Neural progenitor cell (in vitro differentiated cells): ENCODE measurements at regions not wholly inside any gene's neighbourhood (a gene's known extent, or its start where the extent isn't known, plus 50 kb on each side); places are given as distances from the start of the nearest gene placed in this dataset.

Source experiments
- CTCF ChIP-seq: fragments of 200-600 bp; sonication (generic); IDR thresholded peaks from 2 replicates; pipeline ENCODE4 v1.5.1; 2017; ENCODE audit warnings: antibody characterized with exemption, mild to moderate bottlenecking
- EZH2 ChIP-seq: fragments of 200-600 bp; sonication (generic); IDR thresholded peaks from 2 replicates; pipeline ENCODE4 v1.6.1; 2017; ENCODE audit warnings: antibody characterized with exemption, mild to moderate bottlenecking, moderate library complexity
- EZH2phosphoT487 ChIP-seq: fragments of 200-600 bp; sonication (generic); IDR thresholded peaks from 2 replicates; pipeline ENCODE4 v1.6.1; 2017; ENCODE audit warnings: antibody characterized with exemption

- TF ChIP-seq EZH2 (no peak), CTCF (no peak), EZH2phosphoT487 (no peak)
Observed at GRCh38 chr20:39101895-39102294, 139.8 kb downstream of the DHX35 start.
